ENCODE measurements at regions not wholly inside any gene's neighbourhood (a gene's known extent, or its start where the extent isn't known, plus 50 kb on each side); places are given as distances from the start of the nearest gene placed in this dataset.
"Not testable (repeated sequence)": the region's sequence is repeated elsewhere in the genome, so short reads cannot be mapped to it uniquely, and the experiment has no call there.

GRCh38 chr14:38053666-38054065 is 154.0 kb upstream of the SSTR1 start:
- no peak for DNase-seq (ENCODE audit: low read depth, low spot score)

GRCh38 chr14:38056270-38056669 is 151.4 kb upstream of the SSTR1 start:
- DNase-seq (ENCODE audit: low read depth, low spot score), result no peak

- DNase-seq (ENCODE audit: low read depth, low spot score), result not testable (repeated sequence)
These were observed 145.5 kb upstream of the SSTR1 start for GRCh38 chr14:38062223-38062622.

GRCh38 chr14:38063711-38064320 is 143.9 kb upstream of the SSTR1 start:
- DNase-seq (ENCODE audit: low read depth, low spot score), result no peak

GRCh38 chr14:38065106-38065762 is 142.5 kb upstream of the SSTR1 start:
- no peak for DNase-seq (ENCODE audit: low read depth, low spot score)

GRCh38 chr14:38070061-38070588 is 137.6 kb upstream of the SSTR1 start:
- DNase-seq (ENCODE audit: low read depth, low spot score), result no peak

GRCh38 chr14:38073641-38074040 is 134.1 kb upstream of the SSTR1 start:
- no peak for DNase-seq (ENCODE audit: low read depth, low spot score)

GRCh38 chr14:38074081-38074480 is 133.6 kb upstream of the SSTR1 start:
- no peak for DNase-seq (ENCODE audit: low read depth, low spot score)

GRCh38 chr14:38074754-38075153 is 132.9 kb upstream of the SSTR1 start:
- no peak for DNase-seq (ENCODE audit: low read depth, low spot score)

- no peak for DNase-seq (ENCODE audit: low read depth, low spot score)
These were observed 129.3 kb upstream of the SSTR1 start for GRCh38 chr14:38078393-38078792.

- DNase-seq (ENCODE audit: low read depth, low spot score), result no peak
These were observed 128.4 kb upstream of the SSTR1 start for GRCh38 chr14:38079268-38079667.

GRCh38 chr14:38079886-38080285 is 127.8 kb upstream of the SSTR1 start:
- no peak for DNase-seq (ENCODE audit: low read depth, low spot score)

- DNase-seq (ENCODE audit: low read depth, low spot score), result no peak
These were observed 127.0 kb upstream of the SSTR1 start for GRCh38 chr14:38080696-38081095.

- DNase-seq (ENCODE audit: low read depth, low spot score), result no peak
These were observed 124.7 kb upstream of the SSTR1 start for GRCh38 chr14:38083039-38083438.

- no peak for DNase-seq (ENCODE audit: low read depth, low spot score)
These were observed 118.6 kb upstream of the SSTR1 start for GRCh38 chr14:38089123-38089522.

- DNase-seq (ENCODE audit: low read depth, low spot score), result no peak
These were observed 117.2 kb upstream of the SSTR1 start for GRCh38 chr14:38090506-38090905.

GRCh38 chr14:38098074-38098836 is 109.4 kb upstream of the SSTR1 start:
- no peak for DNase-seq (ENCODE audit: low read depth, low spot score)

GRCh38 chr14:38101679-38102078 is 106.0 kb upstream of the SSTR1 start:
- DNase-seq (ENCODE audit: low read depth, low spot score), result no peak

- no peak for DNase-seq (ENCODE audit: low read depth, low spot score)
These were observed 104.0 kb upstream of the SSTR1 start for GRCh38 chr14:38103542-38104225.

- peak; percentile 27 for DNase-seq (ENCODE audit: low read depth, low spot score)
These were observed 102.5 kb upstream of the SSTR1 start for GRCh38 chr14:38105106-38105702.

GRCh38 chr14:38107216-38107631 is 100.5 kb upstream of the SSTR1 start:
- no peak for DNase-seq (ENCODE audit: low read depth, low spot score)

- no peak for DNase-seq (ENCODE audit: low read depth, low spot score)
These were observed 99.0 kb upstream of the SSTR1 start for GRCh38 chr14:38108681-38109080.

Measured in ELF-1 (cell line).